ENCODE measurements at regions not wholly inside any gene's neighbourhood (a gene's known extent, or its start where the extent isn't known, plus 50 kb on each side); places are given as distances from the start of the nearest gene placed in this dataset.

DNA sequence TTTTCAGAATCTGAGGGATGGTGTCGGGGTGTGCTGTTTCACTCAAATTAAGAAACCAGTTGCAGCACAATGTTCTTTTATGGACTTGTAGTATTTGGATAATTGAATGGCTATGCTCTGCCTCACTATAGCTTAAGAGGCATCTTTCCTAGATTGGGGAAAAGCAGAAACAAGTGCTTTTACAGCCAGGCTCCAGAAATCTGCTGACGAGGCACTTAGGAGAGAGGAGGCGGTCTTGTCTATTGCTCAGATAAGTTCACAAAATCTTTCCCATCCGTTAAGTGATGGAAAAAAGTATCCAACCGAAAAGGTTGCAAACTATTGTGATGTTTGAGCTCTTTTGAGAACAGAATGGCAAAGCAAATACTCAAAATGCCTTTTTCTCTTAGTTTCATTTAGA, 336.1 kb upstream of the RARB start:
- no peak for FAIRE-seq
- H3K4me1 ChIP-seq (ENCODE audit: control insufficient read depth in 3 of 3, insufficient read depth in 2 of 3, low read depth in 1 of 3, low read length in 2 of 3), result no peaks in the 10 kb centered on the region

DNA sequence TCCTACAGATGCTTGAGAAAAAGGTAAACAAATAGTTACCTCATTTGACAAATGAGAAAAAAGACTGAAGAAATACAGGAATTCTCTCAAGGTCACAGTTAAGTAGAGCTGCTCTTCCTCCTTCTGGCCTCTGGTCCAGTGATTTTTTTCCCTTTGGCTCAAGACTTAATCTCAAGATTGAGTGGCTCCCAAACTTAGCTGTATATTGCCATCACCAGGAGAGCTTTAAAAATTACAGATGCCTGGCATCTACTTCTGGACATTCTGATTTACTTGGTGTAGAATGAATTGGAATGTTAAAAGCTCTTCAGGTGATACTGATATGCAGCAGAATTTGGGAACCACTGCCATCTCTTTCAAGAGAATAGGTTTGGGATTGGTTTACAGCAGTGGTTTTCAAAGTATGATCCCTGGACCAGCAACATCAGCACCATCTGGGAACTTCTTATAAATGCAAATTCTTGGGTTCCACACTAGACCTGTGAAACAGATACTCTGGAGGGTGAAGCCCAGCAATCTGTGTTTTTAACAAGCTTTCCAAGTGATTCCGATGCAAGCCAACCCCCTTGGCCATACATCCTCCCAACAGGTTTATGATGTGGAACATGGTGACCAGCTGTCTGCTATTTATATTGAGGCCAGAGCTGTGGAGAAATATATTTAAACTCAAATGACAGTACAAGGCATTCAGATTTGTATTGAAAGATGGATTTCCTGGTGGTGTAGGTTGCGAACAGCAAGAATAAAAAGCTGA, 333.0 kb upstream of the RARB start:
- no peaks in the 10 kb centered on the region for H3K36me3 ChIP-seq (ENCODE audit: control insufficient read depth in 3 of 3, insufficient read depth in 2 of 3, low read depth in 1 of 3, low read length in 3 of 3)
- no peak for FAIRE-seq
- H3K4me1 ChIP-seq (ENCODE audit: control insufficient read depth in 3 of 3, insufficient read depth in 2 of 3, low read depth in 1 of 3, low read length in 2 of 3), result no peaks in the 10 kb centered on the region
- no peak overlapping the region for H3K27ac ChIP-seq (ENCODE audit: low read depth in 1 of 3, low read length in 2 of 3)
- H3K4me3 ChIP-seq (ENCODE audit: low read depth in 1 of 3, low read length in 3 of 3), result no peak overlapping the region
- H3K9me3 ChIP-seq (ENCODE audit: control insufficient read depth in 2 of 2, insufficient read depth in 1 of 2, low read depth in 1 of 2, low read length in 1 of 2), result no peaks in the 10 kb centered on the region
- H3K27me3 ChIP-seq (ENCODE audit: control insufficient read depth in 3 of 3, insufficient read depth in 3 of 3, low read length in 3 of 3), result peaks cover 0 to 3% (median 2%) of the 10 kb centered on the region in 3 donors
- DNase-seq, result no peak
- 82 to 93% (median 85%) methylated on average over 2 of the region's 2 CpGs for WGBS, 3 donors

More for the DNA sequence above, 336.1 kb upstream of the RARB start:
- no peak for DNase-seq
- Histone ChIP-seq H3K27me3 (ENCODE audit: control insufficient read depth in 3 of 3, insufficient read depth in 3 of 3, low read length in 3 of 3) (peaks cover 0 to 3% (median 2%) of the 10 kb centered on the region in 3 donors), H3K4me3 (ENCODE audit: low read depth in 1 of 3, low read length in 3 of 3) (no peak overlapping the region), H3K36me3 (ENCODE audit: control insufficient read depth in 3 of 3, insufficient read depth in 2 of 3, low read depth in 1 of 3, low read length in 3 of 3) (no peaks in the 10 kb centered on the region), H3K27ac (ENCODE audit: low read depth in 1 of 3, low read length in 2 of 3) (no peak overlapping the region), H3K9me3 (ENCODE audit: control insufficient read depth in 2 of 2, insufficient read depth in 1 of 2, low read depth in 1 of 2, low read length in 1 of 2) (no peaks in the 10 kb centered on the region)
- WGBS, 3 donors, result 76 to 80% (median 80%) methylated on average over 5 of the region's 5 CpGs

DNA sequence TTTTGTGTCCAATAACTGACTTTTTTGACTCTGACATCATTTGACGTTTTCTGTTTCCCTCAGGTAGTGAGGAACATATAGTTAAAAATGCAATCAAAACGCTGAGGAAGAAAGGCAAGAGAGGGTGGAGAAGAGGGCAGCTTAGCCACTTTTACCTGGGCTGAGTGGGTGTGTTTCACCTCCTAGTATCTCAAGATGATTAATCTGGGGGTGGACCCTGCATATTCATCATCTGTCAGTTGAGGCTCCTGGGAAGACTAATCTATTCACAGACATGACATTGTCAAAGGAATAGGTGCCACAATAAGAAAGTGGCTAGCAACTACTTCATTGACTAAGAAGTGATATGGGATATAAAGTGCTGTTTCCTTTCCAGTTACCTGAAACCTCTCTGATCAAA, 331.5 kb upstream of the RARB start:
- H3K4me3 ChIP-seq (ENCODE audit: low read depth in 1 of 3, low read length in 3 of 3), result no peak overlapping the region
- H3K36me3 ChIP-seq (ENCODE audit: control insufficient read depth in 3 of 3, insufficient read depth in 2 of 3, low read depth in 1 of 3, low read length in 3 of 3), result no peaks in the 10 kb centered on the region
- peaks cover 0 to 3% (median 0%) of the 10 kb centered on the region in 3 donors for H3K27me3 ChIP-seq (ENCODE audit: control insufficient read depth in 3 of 3, insufficient read depth in 3 of 3, low read length in 3 of 3)
- no peaks in the 10 kb centered on the region for H3K4me1 ChIP-seq (ENCODE audit: control insufficient read depth in 3 of 3, insufficient read depth in 2 of 3, low read depth in 1 of 3, low read length in 2 of 3)
- no peaks in the 10 kb centered on the region for H3K9me3 ChIP-seq (ENCODE audit: control insufficient read depth in 2 of 2, insufficient read depth in 1 of 2, low read depth in 1 of 2, low read length in 1 of 2)
- no peak for DNase-seq
- no peak overlapping the region for H3K27ac ChIP-seq (ENCODE audit: low read depth in 1 of 3, low read length in 2 of 3)
- FAIRE-seq, result no peak
- WGBS, 3 donors, result 50 to 75% (median 71%) methylated on average over 2 of the region's 2 CpGs

DNA sequence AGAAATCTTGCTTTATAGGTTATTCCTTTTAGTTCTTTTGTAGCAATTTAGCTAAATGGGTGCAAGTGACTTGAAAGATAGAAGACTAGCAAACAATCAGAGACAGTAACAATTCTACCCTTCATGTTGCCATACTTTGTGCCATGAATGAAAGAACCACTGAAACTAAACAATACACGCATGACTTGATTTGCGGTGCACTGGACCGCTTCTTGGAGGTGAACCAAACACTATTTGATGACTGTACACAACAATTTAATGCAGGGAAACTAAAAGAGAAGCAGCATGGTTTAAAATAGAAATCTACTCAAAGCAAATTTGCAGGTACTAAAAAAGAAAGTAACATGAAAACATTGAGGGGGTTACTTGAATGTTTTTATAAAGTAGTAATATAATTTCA, 331.0 kb upstream of the RARB start:
- Histone ChIP-seq H3K4me3 (ENCODE audit: low read depth in 1 of 3, low read length in 3 of 3) (no peak overlapping the region), H3K4me1 (ENCODE audit: control insufficient read depth in 3 of 3, insufficient read depth in 2 of 3, low read depth in 1 of 3, low read length in 2 of 3) (no peaks in the 10 kb centered on the region), H3K9me3 (ENCODE audit: control insufficient read depth in 2 of 2, insufficient read depth in 1 of 2, low read depth in 1 of 2, low read length in 1 of 2) (no peaks in the 10 kb centered on the region), H3K36me3 (ENCODE audit: control insufficient read depth in 3 of 3, insufficient read depth in 2 of 3, low read depth in 1 of 3, low read length in 3 of 3) (no peaks in the 10 kb centered on the region), H3K27me3 (ENCODE audit: control insufficient read depth in 3 of 3, insufficient read depth in 3 of 3, low read length in 3 of 3) (peaks cover 0 to under 1% (median 0%) of the 10 kb centered on the region in 3 donors), H3K27ac (ENCODE audit: low read depth in 1 of 3, low read length in 2 of 3) (no peak overlapping the region)
- no peak for FAIRE-seq
- WGBS, 3 donors, result 91 to 92% (median 91%) methylated on average over 3 of the region's 3 CpGs
- no peak for DNase-seq

DNA sequence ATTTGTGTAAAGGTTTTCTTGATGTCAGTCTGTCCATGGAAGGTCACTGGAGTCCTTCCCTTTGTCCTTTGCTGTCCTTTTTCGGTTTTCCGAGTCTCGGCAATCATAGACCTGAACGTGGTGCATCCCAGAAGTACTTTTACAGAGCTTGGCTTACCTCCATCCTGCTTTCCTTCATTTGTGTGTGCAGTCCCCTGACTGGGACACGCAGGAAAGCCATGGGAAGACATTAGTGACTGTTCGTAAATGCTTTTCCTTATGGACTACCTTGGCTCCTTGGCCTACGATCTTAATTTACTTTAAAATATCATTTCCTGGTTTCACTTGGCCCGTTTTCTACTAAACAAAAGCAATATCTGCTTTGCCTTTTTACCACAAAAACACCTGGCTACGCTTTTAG, 328.4 kb upstream of the RARB start:
- DNase-seq, result no peak
- no peak for FAIRE-seq
- 75 to 83% (median 76%) methylated on average over 9 of the region's 9 CpGs for WGBS, 3 donors
- Histone ChIP-seq H3K27ac (ENCODE audit: low read depth in 1 of 3, low read length in 2 of 3) (no peak overlapping the region), H3K4me3 (ENCODE audit: low read depth in 1 of 3, low read length in 3 of 3) (no peak overlapping the region), H3K4me1 (ENCODE audit: control insufficient read depth in 3 of 3, insufficient read depth in 2 of 3, low read depth in 1 of 3, low read length in 2 of 3) (no peaks in the 10 kb centered on the region), H3K27me3 (ENCODE audit: control insufficient read depth in 3 of 3, insufficient read depth in 3 of 3, low read length in 3 of 3) (no peaks in the 10 kb centered on the region), H3K36me3 (ENCODE audit: control insufficient read depth in 3 of 3, insufficient read depth in 2 of 3, low read depth in 1 of 3, low read length in 3 of 3) (no peaks in the 10 kb centered on the region), H3K9me3 (ENCODE audit: control insufficient read depth in 2 of 2, insufficient read depth in 1 of 2, low read depth in 1 of 2, low read length in 1 of 2) (no peaks in the 10 kb centered on the region)

DNA sequence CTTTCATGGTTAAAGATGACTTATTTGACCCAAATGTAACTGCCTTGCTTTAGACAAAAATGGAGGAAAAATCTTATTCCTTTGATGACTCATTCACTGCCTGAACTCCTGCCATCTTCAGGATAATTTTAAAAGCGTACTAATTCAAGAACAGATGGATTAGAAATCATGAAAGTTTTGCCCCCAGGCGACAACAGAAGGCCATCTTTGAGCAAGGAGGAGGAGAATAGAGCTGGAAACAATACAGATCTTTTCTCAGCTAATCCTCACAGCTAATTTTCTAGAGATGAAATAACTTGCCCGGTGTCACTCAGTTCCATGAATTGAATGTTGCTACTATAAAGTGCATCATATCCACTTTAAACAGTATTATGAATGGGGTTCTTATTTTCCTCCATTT, 324.7 kb upstream of the RARB start:
- DNase-seq (no peak), FAIRE-seq (no peak)
- WGBS, 3 donors, result 75 to 86% (median 81%) methylated on average over 3 of the region's 3 CpGs
- Histone ChIP-seq H3K4me1 (ENCODE audit: control insufficient read depth in 3 of 3, insufficient read depth in 2 of 3, low read depth in 1 of 3, low read length in 2 of 3) (no peaks in the 10 kb centered on the region), H3K27ac (ENCODE audit: low read depth in 1 of 3, low read length in 2 of 3) (no peak overlapping the region), H3K36me3 (ENCODE audit: control insufficient read depth in 3 of 3, insufficient read depth in 2 of 3, low read depth in 1 of 3, low read length in 3 of 3) (no peaks in the 10 kb centered on the region), H3K4me3 (ENCODE audit: low read depth in 1 of 3, low read length in 3 of 3) (no peak overlapping the region), H3K27me3 (ENCODE audit: control insufficient read depth in 3 of 3, insufficient read depth in 3 of 3, low read length in 3 of 3) (no peaks in the 10 kb centered on the region), H3K9me3 (ENCODE audit: control insufficient read depth in 2 of 2, insufficient read depth in 1 of 2, low read depth in 1 of 2, low read length in 1 of 2) (no peaks in the 10 kb centered on the region)

GRCh38 chr3:25107918-25108617, 320.0 kb upstream of the RARB start:
- no peak for FAIRE-seq
- no peak for DNase-seq
- Histone ChIP-seq H3K27ac (ENCODE audit: low read depth in 1 of 3, low read length in 2 of 3) (no peak overlapping the region), H3K4me3 (ENCODE audit: low read depth in 1 of 3, low read length in 3 of 3) (no peak overlapping the region), H3K27me3 (ENCODE audit: control insufficient read depth in 3 of 3, insufficient read depth in 3 of 3, low read length in 3 of 3) (peaks cover 0 to 2% (median 0%) of the 10 kb centered on the region in 3 donors), H3K9me3 (ENCODE audit: control insufficient read depth in 2 of 2, insufficient read depth in 1 of 2, low read depth in 1 of 2, low read length in 1 of 2) (no peaks in the 10 kb centered on the region), H3K36me3 (ENCODE audit: control insufficient read depth in 3 of 3, insufficient read depth in 2 of 3, low read depth in 1 of 3, low read length in 3 of 3) (no peaks in the 10 kb centered on the region), H3K4me1 (ENCODE audit: control insufficient read depth in 3 of 3, insufficient read depth in 2 of 3, low read depth in 1 of 3, low read length in 2 of 3) (no peaks in the 10 kb centered on the region)
- WGBS, 3 donors, result 81 to 85% (median 81%) methylated on average over 9 of the region's 9 CpGs

DNA sequence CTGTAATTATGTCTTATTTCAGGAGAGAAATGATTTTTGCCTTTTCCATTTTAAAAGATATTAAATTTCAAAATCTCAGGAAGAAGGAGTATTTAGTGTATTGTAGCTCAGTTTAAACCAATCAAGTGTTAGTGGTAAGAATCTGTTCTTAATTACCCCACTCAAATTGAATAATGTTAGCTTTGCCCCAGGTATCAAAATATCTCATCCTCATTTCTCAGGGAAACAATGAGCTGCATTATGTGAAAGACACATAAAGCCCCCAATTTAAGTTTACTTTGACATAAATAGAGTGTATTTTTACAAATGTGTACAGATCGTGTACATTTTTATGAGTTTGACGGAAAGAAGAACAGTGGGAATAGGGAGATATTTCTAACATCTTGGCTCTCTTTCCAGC, 317.4 kb upstream of the RARB start:
- no peak overlapping the region for H3K4me3 ChIP-seq (ENCODE audit: low read depth in 1 of 3, low read length in 3 of 3)
- H3K9me3 ChIP-seq (ENCODE audit: control insufficient read depth in 2 of 2, insufficient read depth in 1 of 2, low read depth in 1 of 2, low read length in 1 of 2), result no peaks in the 10 kb centered on the region
- FAIRE-seq (no peak), DNase-seq (no peak)
- H3K36me3 ChIP-seq (ENCODE audit: control insufficient read depth in 3 of 3, insufficient read depth in 2 of 3, low read depth in 1 of 3, low read length in 3 of 3), result no peaks in the 10 kb centered on the region
- WGBS, 3 donors, result 77 to 93% (median 85%) methylated on average over 2 of the region's 2 CpGs
- H3K27ac ChIP-seq (ENCODE audit: low read depth in 1 of 3, low read length in 2 of 3), result no peak overlapping the region
- H3K27me3 ChIP-seq (ENCODE audit: control insufficient read depth in 3 of 3, insufficient read depth in 3 of 3, low read length in 3 of 3), result peaks cover 0 to 2% (median 0%) of the 10 kb centered on the region in 3 donors
- H3K4me1 ChIP-seq (ENCODE audit: control insufficient read depth in 3 of 3, insufficient read depth in 2 of 3, low read depth in 1 of 3, low read length in 2 of 3), result no peaks in the 10 kb centered on the region
